SK-N-SH treated with all-trans-retinoic acid at 6 μM for 48 hours (cell line): ENCODE measurements at regions not wholly inside any gene's neighbourhood (a gene's known extent, or its start where the extent isn't known, plus 50 kb on each side); places are given as distances from the start of the nearest gene placed in this dataset.

Experiments
- BACH2 ChIP-seq: fragments of 250-450 bp; sonication (Bioruptor Pico); IDR thresholded peaks from 2 replicates; pipeline ENCODE4 v1.9.0; 2021; ENCODE audit warnings: mild to moderate bottlenecking, borderline replicate concordance
- SNAI2 ChIP-seq: fragments of 250-450 bp; sonication (Bioruptor Pico); IDR thresholded peaks from 2 replicates; pipeline ENCODE4 v1.5.0; 2020; ENCODE audit warnings: mild to moderate bottlenecking, moderate library complexity
- TOX ChIP-seq: fragments of 250-450 bp; sonication (Bioruptor Pico); IDR thresholded peaks from 2 replicates; pipeline ENCODE4 v1.8.0; 2021; ENCODE audit warnings: mild to moderate bottlenecking, moderate library complexity, borderline replicate concordance
- ZC3H10 ChIP-seq: fragments of 250-450 bp; sonication (Bioruptor Pico); IDR thresholded peaks from 2 replicates; pipeline ENCODE4 v1.5.1; 2021; ENCODE audit warnings: mild to moderate bottlenecking, moderate library complexity
- TF ChIP-seq, protein P1 (sequence below): fragments of 250-450 bp; sonication (Bioruptor Pico); IDR thresholded peaks from 2 replicates; pipeline ENCODE4 v1.8.0; 2020; ENCODE audit warnings: mild to moderate bottlenecking, moderate library complexity, borderline replicate concordance
- TF ChIP-seq, protein P2 (sequence below): fragments of 250-450 bp; sonication (Bioruptor Pico); IDR thresholded peaks from 2 replicates; pipeline ENCODE4 v1.5.0; 2020; ENCODE audit warnings: mild to moderate bottlenecking, moderate library complexity
- TF ChIP-seq, protein P3 (sequence below): fragments of 250-450 bp; sonication (Bioruptor Pico); IDR thresholded peaks from 2 replicates; pipeline ENCODE4 v1.8.0; 2021; ENCODE audit warnings: low read depth, mild to moderate bottlenecking, moderate library complexity, borderline replicate concordance

DNA sequence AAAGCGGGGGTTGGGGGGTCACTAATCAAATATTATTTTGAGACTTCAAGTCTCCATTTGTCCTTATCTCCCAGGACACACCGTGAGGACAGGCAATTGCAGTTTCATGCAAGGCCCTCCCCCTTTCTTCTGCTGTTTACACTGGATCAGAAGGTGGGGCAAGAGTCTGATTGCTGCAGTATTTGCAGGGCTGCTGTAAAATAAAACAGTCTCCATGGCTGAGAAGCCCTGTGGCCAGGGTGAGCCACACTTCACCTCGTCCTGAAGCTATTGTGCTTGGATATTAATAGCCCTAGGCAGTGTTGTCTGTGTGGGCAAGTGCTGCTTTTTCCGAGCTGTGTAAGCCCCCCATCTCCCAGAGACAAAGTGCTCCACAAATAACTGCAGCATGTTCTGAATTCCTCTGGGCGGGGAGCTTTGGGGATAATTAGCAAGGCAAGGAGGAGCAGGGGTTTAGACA lies 187.4 kb upstream of the NTF3 start:
- TF ChIP-seq, protein P1, sequence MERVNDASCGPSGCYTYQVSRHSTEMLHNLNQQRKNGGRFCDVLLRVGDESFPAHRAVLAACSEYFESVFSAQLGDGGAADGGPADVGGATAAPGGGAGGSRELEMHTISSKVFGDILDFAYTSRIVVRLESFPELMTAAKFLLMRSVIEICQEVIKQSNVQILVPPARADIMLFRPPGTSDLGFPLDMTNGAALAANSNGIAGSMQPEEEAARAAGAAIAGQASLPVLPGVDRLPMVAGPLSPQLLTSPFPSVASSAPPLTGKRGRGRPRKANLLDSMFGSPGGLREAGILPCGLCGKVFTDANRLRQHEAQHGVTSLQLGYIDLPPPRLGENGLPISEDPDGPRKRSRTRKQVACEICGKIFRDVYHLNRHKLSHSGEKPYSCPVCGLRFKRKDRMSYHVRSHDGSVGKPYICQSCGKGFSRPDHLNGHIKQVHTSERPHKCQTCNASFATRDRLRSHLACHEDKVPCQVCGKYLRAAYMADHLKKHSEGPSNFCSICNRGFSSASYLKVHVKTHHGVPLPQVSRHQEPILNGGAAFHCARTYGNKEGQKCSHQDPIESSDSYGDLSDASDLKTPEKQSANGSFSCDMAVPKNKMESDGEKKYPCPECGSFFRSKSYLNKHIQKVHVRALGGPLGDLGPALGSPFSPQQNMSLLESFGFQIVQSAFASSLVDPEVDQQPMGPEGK (CRISPR knock-in tag) = no peak
- TF ChIP-seq, protein P2, sequence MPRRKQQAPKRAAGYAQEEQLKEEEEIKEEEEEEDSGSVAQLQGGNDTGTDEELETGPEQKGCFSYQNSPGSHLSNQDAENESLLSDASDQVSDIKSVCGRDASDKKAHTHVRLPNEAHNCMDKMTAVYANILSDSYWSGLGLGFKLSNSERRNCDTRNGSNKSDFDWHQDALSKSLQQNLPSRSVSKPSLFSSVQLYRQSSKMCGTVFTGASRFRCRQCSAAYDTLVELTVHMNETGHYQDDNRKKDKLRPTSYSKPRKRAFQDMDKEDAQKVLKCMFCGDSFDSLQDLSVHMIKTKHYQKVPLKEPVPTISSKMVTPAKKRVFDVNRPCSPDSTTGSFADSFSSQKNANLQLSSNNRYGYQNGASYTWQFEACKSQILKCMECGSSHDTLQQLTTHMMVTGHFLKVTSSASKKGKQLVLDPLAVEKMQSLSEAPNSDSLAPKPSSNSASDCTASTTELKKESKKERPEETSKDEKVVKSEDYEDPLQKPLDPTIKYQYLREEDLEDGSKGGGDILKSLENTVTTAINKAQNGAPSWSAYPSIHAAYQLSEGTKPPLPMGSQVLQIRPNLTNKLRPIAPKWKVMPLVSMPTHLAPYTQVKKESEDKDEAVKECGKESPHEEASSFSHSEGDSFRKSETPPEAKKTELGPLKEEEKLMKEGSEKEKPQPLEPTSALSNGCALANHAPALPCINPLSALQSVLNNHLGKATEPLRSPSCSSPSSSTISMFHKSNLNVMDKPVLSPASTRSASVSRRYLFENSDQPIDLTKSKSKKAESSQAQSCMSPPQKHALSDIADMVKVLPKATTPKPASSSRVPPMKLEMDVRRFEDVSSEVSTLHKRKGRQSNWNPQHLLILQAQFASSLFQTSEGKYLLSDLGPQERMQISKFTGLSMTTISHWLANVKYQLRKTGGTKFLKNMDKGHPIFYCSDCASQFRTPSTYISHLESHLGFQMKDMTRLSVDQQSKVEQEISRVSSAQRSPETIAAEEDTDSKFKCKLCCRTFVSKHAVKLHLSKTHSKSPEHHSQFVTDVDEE = no peak
- TF ChIP-seq TOX (CRISPR knock-in tag) = no peak
- TF ChIP-seq BACH2 (CRISPR knock-in tag) = no peak
- no peak for TF ChIP-seq SNAI2 (CRISPR knock-in tag)
- no peak for TF ChIP-seq ZC3H10 (CRISPR knock-in tag)
- TF ChIP-seq, protein P3, sequence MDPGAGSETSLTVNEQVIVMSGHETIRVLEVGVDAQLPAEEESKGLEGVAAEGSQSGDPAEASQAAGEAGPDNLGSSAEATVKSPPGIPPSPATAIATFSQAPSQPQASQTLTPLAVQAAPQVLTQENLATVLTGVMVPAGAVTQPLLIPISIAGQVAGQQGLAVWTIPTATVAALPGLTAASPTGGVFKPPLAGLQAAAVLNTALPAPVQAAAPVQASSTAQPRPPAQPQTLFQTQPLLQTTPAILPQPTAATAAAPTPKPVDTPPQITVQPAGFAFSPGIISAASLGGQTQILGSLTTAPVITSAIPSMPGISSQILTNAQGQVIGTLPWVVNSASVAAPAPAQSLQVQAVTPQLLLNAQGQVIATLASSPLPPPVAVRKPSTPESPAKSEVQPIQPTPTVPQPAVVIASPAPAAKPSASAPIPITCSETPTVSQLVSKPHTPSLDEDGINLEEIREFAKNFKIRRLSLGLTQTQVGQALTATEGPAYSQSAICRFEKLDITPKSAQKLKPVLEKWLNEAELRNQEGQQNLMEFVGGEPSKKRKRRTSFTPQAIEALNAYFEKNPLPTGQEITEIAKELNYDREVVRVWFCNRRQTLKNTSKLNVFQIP (CRISPR knock-in tag) = no peak
